ENCODE measurements at regions not wholly inside any gene's neighbourhood (a gene's known extent, or its start where the extent isn't known, plus 50 kb on each side); places are given as distances from the start of the nearest gene placed in this dataset.

- no peaks in the 10 kb centered on the region for H3K36me3 ChIP-seq (ENCODE audit: insufficient read depth, low read length)
- H3K9ac ChIP-seq (ENCODE audit: low read length): no peak overlapping the region
- H3K4me3 ChIP-seq (ENCODE audit: low read length): no peak overlapping the region
- H3K4me2 ChIP-seq (ENCODE audit: low read depth, low read length, poor library complexity, severe bottlenecking): no peak overlapping the region
- DNase-seq: no peak
- no peaks in the 10 kb centered on the region for H4K20me1 ChIP-seq (ENCODE audit: insufficient read depth, low read depth, low read length)
- H2AFZ ChIP-seq (ENCODE audit: low read length): no peak overlapping the region
- no peaks in the 10 kb centered on the region for H3K9me2 ChIP-seq (replicated peaks; ENCODE audit: insufficient read depth, low read length)
- no peaks in the 10 kb centered on the region for H3K4me1 ChIP-seq (ENCODE audit: low read length)
- no peaks in the 10 kb centered on the region for H3K9me3 ChIP-seq (ENCODE audit: low read length)
- H3K79me2 ChIP-seq (ENCODE audit: low read length): no peaks in the 10 kb centered on the region
- no peak overlapping the region for H3K27ac ChIP-seq (ENCODE audit: low read length)
- H3K27me3 ChIP-seq (ENCODE audit: low read length): no peaks in the 10 kb centered on the region
These were observed 509.9 kb upstream of the ID4 start for GRCh38 chr6:19327241-19327640.

GRCh38 chr6:19327661-19328060 is 509.5 kb upstream of the ID4 start:
- Histone ChIP-seq H3K4me3 (ENCODE audit: low read length) (no peak overlapping the region), H3K9me2 (replicated peaks; ENCODE audit: insufficient read depth, low read length) (no peaks in the 10 kb centered on the region), H3K4me2 (ENCODE audit: low read depth, low read length, poor library complexity, severe bottlenecking) (no peak overlapping the region), H3K27me3 (ENCODE audit: low read length) (no peaks in the 10 kb centered on the region), H3K9ac (ENCODE audit: low read length) (no peak overlapping the region), H3K9me3 (ENCODE audit: low read length) (no peaks in the 10 kb centered on the region), H3K36me3 (ENCODE audit: insufficient read depth, low read length) (no peaks in the 10 kb centered on the region), H2AFZ (ENCODE audit: low read length) (no peak overlapping the region), H3K27ac (ENCODE audit: low read length) (no peak overlapping the region), H4K20me1 (ENCODE audit: insufficient read depth, low read depth, low read length) (no peaks in the 10 kb centered on the region), H3K79me2 (ENCODE audit: low read length) (no peaks in the 10 kb centered on the region), H3K4me1 (ENCODE audit: low read length) (no peaks in the 10 kb centered on the region)
- no peak for DNase-seq

GRCh38 chr6:19329078-19329477 is 508.1 kb upstream of the ID4 start:
- DNase-seq: no peak
- Histone ChIP-seq H3K27me3 (ENCODE audit: low read length) (no peaks in the 10 kb centered on the region), H3K9ac (ENCODE audit: low read length) (no peak overlapping the region), H3K9me2 (replicated peaks; ENCODE audit: insufficient read depth, low read length) (no peaks in the 10 kb centered on the region), H3K4me2 (ENCODE audit: low read depth, low read length, poor library complexity, severe bottlenecking) (no peak overlapping the region), H3K79me2 (ENCODE audit: low read length) (no peaks in the 10 kb centered on the region), H3K9me3 (ENCODE audit: low read length) (no peaks in the 10 kb centered on the region), H3K4me1 (ENCODE audit: low read length) (no peaks in the 10 kb centered on the region), H4K20me1 (ENCODE audit: insufficient read depth, low read depth, low read length) (no peaks in the 10 kb centered on the region), H3K27ac (ENCODE audit: low read length) (no peak overlapping the region), H3K4me3 (ENCODE audit: low read length) (no peak overlapping the region), H3K36me3 (ENCODE audit: insufficient read depth, low read length) (no peaks in the 10 kb centered on the region), H2AFZ (ENCODE audit: low read length) (no peak overlapping the region)

- H3K79me2 ChIP-seq (ENCODE audit: low read length): no peaks in the 10 kb centered on the region
- H3K9ac ChIP-seq (ENCODE audit: low read length): no peak overlapping the region
- no peaks in the 10 kb centered on the region for H3K27me3 ChIP-seq (ENCODE audit: low read length)
- H3K9me2 ChIP-seq (replicated peaks; ENCODE audit: insufficient read depth, low read length): no peaks in the 10 kb centered on the region
- H3K4me2 ChIP-seq (ENCODE audit: low read depth, low read length, poor library complexity, severe bottlenecking): no peak overlapping the region
- no peaks in the 10 kb centered on the region for H4K20me1 ChIP-seq (ENCODE audit: insufficient read depth, low read depth, low read length)
- H3K27ac ChIP-seq (ENCODE audit: low read length): no peak overlapping the region
- no peak overlapping the region for H2AFZ ChIP-seq (ENCODE audit: low read length)
- no peaks in the 10 kb centered on the region for H3K4me1 ChIP-seq (ENCODE audit: low read length)
- no peak overlapping the region for H3K4me3 ChIP-seq (ENCODE audit: low read length)
- H3K9me3 ChIP-seq (ENCODE audit: low read length): no peaks in the 10 kb centered on the region
- no peaks in the 10 kb centered on the region for H3K36me3 ChIP-seq (ENCODE audit: insufficient read depth, low read length)
- DNase-seq: no peak
These were observed 506.1 kb upstream of the ID4 start for GRCh38 chr6:19331089-19331488.

- no peaks in the 10 kb centered on the region for H3K4me1 ChIP-seq (ENCODE audit: low read length)
- H3K4me3 ChIP-seq (ENCODE audit: low read length): no peak overlapping the region
- H3K36me3 ChIP-seq (ENCODE audit: insufficient read depth, low read length): no peaks in the 10 kb centered on the region
- no peaks in the 10 kb centered on the region for H3K79me2 ChIP-seq (ENCODE audit: low read length)
- H3K9ac ChIP-seq (ENCODE audit: low read length): no peak overlapping the region
- no peak overlapping the region for H3K27ac ChIP-seq (ENCODE audit: low read length)
- no peak overlapping the region for H3K4me2 ChIP-seq (ENCODE audit: low read depth, low read length, poor library complexity, severe bottlenecking)
- H2AFZ ChIP-seq (ENCODE audit: low read length): no peak overlapping the region
- no peaks in the 10 kb centered on the region for H3K9me2 ChIP-seq (replicated peaks; ENCODE audit: insufficient read depth, low read length)
- H4K20me1 ChIP-seq (ENCODE audit: insufficient read depth, low read depth, low read length): no peaks in the 10 kb centered on the region
- H3K27me3 ChIP-seq (ENCODE audit: low read length): no peaks in the 10 kb centered on the region
- no peaks in the 10 kb centered on the region for H3K9me3 ChIP-seq (ENCODE audit: low read length)
- no peak for DNase-seq
These were observed 504.2 kb upstream of the ID4 start for GRCh38 chr6:19332806-19333460.

GRCh38 chr6:19333936-19334335 is 503.2 kb upstream of the ID4 start:
- Histone ChIP-seq H3K9me3 (ENCODE audit: low read length) (no peaks in the 10 kb centered on the region), H3K27ac (ENCODE audit: low read length) (no peak overlapping the region)

GRCh38 chr6:19336579-19336978 is 500.6 kb upstream of the ID4 start:
- Histone ChIP-seq H2AFZ (ENCODE audit: low read length) (no peak overlapping the region), H3K9me2 (replicated peaks; ENCODE audit: insufficient read depth, low read length) (no peaks in the 10 kb centered on the region), H3K27me3 (ENCODE audit: low read length) (no peaks in the 10 kb centered on the region), H3K4me2 (ENCODE audit: low read depth, low read length, poor library complexity, severe bottlenecking) (no peak overlapping the region), H3K9me3 (ENCODE audit: low read length) (no peaks in the 10 kb centered on the region; the same call in 1 of the 2 replicates), H4K20me1 (ENCODE audit: insufficient read depth, low read depth, low read length) (no peaks in the 10 kb centered on the region), H3K27ac (ENCODE audit: low read length) (no peak overlapping the region), H3K4me1 (ENCODE audit: low read length) (no peaks in the 10 kb centered on the region), H3K79me2 (ENCODE audit: low read length) (no peaks in the 10 kb centered on the region), H3K36me3 (ENCODE audit: insufficient read depth, low read length) (no peaks in the 10 kb centered on the region), H3K9ac (ENCODE audit: low read length) (no peak overlapping the region), H3K4me3 (ENCODE audit: low read length) (no peak overlapping the region)
- DNase-seq: no peak

More at GRCh38 chr6:19333936-19334335, 503.2 kb upstream of the ID4 start:
- Histone ChIP-seq H3K9ac (ENCODE audit: low read length) (no peak overlapping the region), H3K36me3 (ENCODE audit: insufficient read depth, low read length) (no peaks in the 10 kb centered on the region), H3K27me3 (ENCODE audit: low read length) (no peaks in the 10 kb centered on the region), H4K20me1 (ENCODE audit: insufficient read depth, low read depth, low read length) (no peaks in the 10 kb centered on the region), H3K79me2 (ENCODE audit: low read length) (no peaks in the 10 kb centered on the region), H3K9me2 (replicated peaks; ENCODE audit: insufficient read depth, low read length) (no peaks in the 10 kb centered on the region), H3K4me2 (ENCODE audit: low read depth, low read length, poor library complexity, severe bottlenecking) (no peak overlapping the region), H3K4me3 (ENCODE audit: low read length) (no peak overlapping the region), H2AFZ (ENCODE audit: low read length) (no peak overlapping the region), H3K4me1 (ENCODE audit: low read length) (no peaks in the 10 kb centered on the region)
- no peak for DNase-seq

- H3K79me2 ChIP-seq (ENCODE audit: low read length): no peaks in the 10 kb centered on the region
- H4K20me1 ChIP-seq (ENCODE audit: insufficient read depth, low read depth, low read length): no peaks in the 10 kb centered on the region
These were observed 500.1 kb upstream of the ID4 start for GRCh38 chr6:19337101-19337500.

More at GRCh38 chr6:19337101-19337500, 500.1 kb upstream of the ID4 start:
- Histone ChIP-seq H3K4me3 (ENCODE audit: low read length) (no peak overlapping the region), H2AFZ (ENCODE audit: low read length) (no peak overlapping the region), H3K27me3 (ENCODE audit: low read length) (no peaks in the 10 kb centered on the region), H3K9me2 (replicated peaks; ENCODE audit: insufficient read depth, low read length) (no peaks in the 10 kb centered on the region), H3K9me3 (ENCODE audit: low read length) (no peaks in the 10 kb centered on the region; the same call in 1 of the 2 replicates), H3K4me1 (ENCODE audit: low read length) (no peaks in the 10 kb centered on the region), H3K27ac (ENCODE audit: low read length) (no peak overlapping the region), H3K9ac (ENCODE audit: low read length) (no peak overlapping the region), H3K36me3 (ENCODE audit: insufficient read depth, low read length) (no peaks in the 10 kb centered on the region), H3K4me2 (ENCODE audit: low read depth, low read length, poor library complexity, severe bottlenecking) (no peak overlapping the region)
- no peak for DNase-seq
